HepG2 (cell line): ENCODE measurements at regions not wholly inside any gene's neighbourhood (a gene's known extent, or its start where the extent isn't known, plus 50 kb on each side); places are given as distances from the start of the nearest gene placed in this dataset.

ENCODE experiments used
- ATF7 ChIP-seq, 2 experiments: fragments of 450-650 bp in 1 of 2; sonication (generic) in 1 of 2; formaldehyde crosslinking in 1 of 2; IDR thresholded peaks; 2 replicates each; pipeline versions ENCODE4 v1.4.0 to v1.6.1; 2016 to 2020; ENCODE audit warnings: antibody characterized with exemption in 1 of 2, mild to moderate bottlenecking in 1 of 2, missing genetic modification reagents in 1 of 2
- CBX5 ChIP-seq: sonication (generic); formaldehyde crosslinking; IDR thresholded peaks from 2 replicates; pipeline ENCODE4 v1.4.0; 2020; ENCODE audit warnings: missing genetic modification reagents, borderline replicate concordance
- CEBPG ChIP-seq: IDR thresholded peaks from 2 replicates; pipeline ENCODE4 v1.6.1; 2016
- DZIP1 ChIP-seq: sonication (generic); formaldehyde crosslinking; IDR thresholded peaks from 2 replicates; pipeline ENCODE4 v1.5.0; 2020; ENCODE audit warnings: mild to moderate bottlenecking, missing genetic modification reagents
- ELF4 ChIP-seq: sonication (generic); formaldehyde crosslinking; IDR thresholded peaks from 2 replicates; pipeline ENCODE4 v1.5.0; 2020; ENCODE audit warnings: missing genetic modification reagents, mild to moderate bottlenecking, moderate library complexity, borderline replicate concordance
- ETV5 ChIP-seq: IDR thresholded peaks from 2 replicates; pipeline ENCODE4 v1.6.1; 2018; ENCODE audit warnings: missing biosample characterization, missing genetic modification reagents, inconsistent platforms, borderline replicate concordance
- FOXK2 ChIP-seq: fragments of 450-650 bp; IDR thresholded peaks from 2 replicates; pipeline ENCODE4 v1.6.1; 2016
- HDAC1 ChIP-seq: sonication (generic); formaldehyde crosslinking; IDR thresholded peaks from 2 replicates; pipeline ENCODE4 v1.5.1; 2020; ENCODE audit warnings: mild to moderate bottlenecking, missing genetic modification reagents
- IRF2 ChIP-seq: IDR thresholded peaks from 2 replicates; pipeline ENCODE4 v1.6.1; 2018; ENCODE audit warnings: missing genetic modification reagents, missing compliant biosample characterization
- KAT8 ChIP-seq: IDR thresholded peaks from 2 replicates; pipeline ENCODE4 v1.6.1; 2016; ENCODE audit warnings: missing genetic modification reagents, missing compliant biosample characterization
- MEIS2 ChIP-seq: sonication (generic); formaldehyde crosslinking; IDR thresholded peaks from 2 replicates; pipeline ENCODE4 v1.9.0; 2021; ENCODE audit warnings: mild to moderate bottlenecking, missing genetic modification reagents
- MIXL1 ChIP-seq: IDR thresholded peaks from 2 replicates; pipeline ENCODE4 v1.6.1; 2016
- NR2C2 ChIP-seq: sonication (generic); formaldehyde crosslinking; IDR thresholded peaks from 2 replicates; pipeline ENCODE4 v1.4.0; 2020; ENCODE audit warnings: missing genetic modification reagents, mild to moderate bottlenecking, moderate library complexity, borderline replicate concordance
- PHF5A ChIP-seq: IDR thresholded peaks from one replicate; pipeline ENCODE4 v1.6.1; 2018; ENCODE audit warnings: low read depth, missing genetic modification reagents; ENCODE audit not compliant: unreplicated experiment
- RARA ChIP-seq: IDR thresholded peaks from 2 replicates; pipeline ENCODE4 v1.6.1; 2016; ENCODE audit warnings: missing genetic modification reagents, missing compliant biosample characterization
- SALL1 ChIP-seq: sonication (generic); formaldehyde crosslinking; IDR thresholded peaks from 2 replicates; pipeline ENCODE4 v1.8.0; 2022; ENCODE audit warnings: mild to moderate bottlenecking, missing genetic modification reagents
- YY1 ChIP-seq: IDR thresholded peaks from 2 replicates; pipeline ENCODE4 v1.6.1; 2011; ENCODE audit warnings: low read length, low read depth, moderate library complexity, mild to moderate bottlenecking; ENCODE audit not compliant: insufficient read depth, insufficient replicate concordance
- ZNF12 ChIP-seq: sonication (generic); formaldehyde crosslinking; IDR thresholded peaks from 2 replicates; pipeline ENCODE4 v1.5.0; 2020; ENCODE audit warnings: missing genetic modification reagents
- ZNF207 ChIP-seq: fragments of 450-650 bp; IDR thresholded peaks from 2 replicates; pipeline ENCODE4 v1.6.1; 2016; ENCODE audit warnings: antibody characterized with exemption, borderline replicate concordance
- ZNF280B ChIP-seq: sonication (generic); formaldehyde crosslinking; IDR thresholded peaks from 2 replicates; pipeline ENCODE4 v1.5.0; 2020; ENCODE audit warnings: missing genetic modification reagents, mild to moderate bottlenecking, borderline replicate concordance
- ZNF30 ChIP-seq: sonication (generic); formaldehyde crosslinking; IDR thresholded peaks from 2 replicates; pipeline ENCODE4 v1.5.0; 2020; ENCODE audit warnings: mild to moderate bottlenecking, missing genetic modification reagents
- ZNF414 ChIP-seq: sonication (generic); formaldehyde crosslinking; IDR thresholded peaks from 2 replicates; pipeline ENCODE4 v1.5.0; 2020; ENCODE audit warnings: missing genetic modification reagents
- ZNF720 ChIP-seq: sonication (generic); formaldehyde crosslinking; IDR thresholded peaks from 2 replicates; pipeline ENCODE4 v1.4.0; 2020; ENCODE audit warnings: missing genetic modification reagents
- ZNF781 ChIP-seq: sonication (generic); formaldehyde crosslinking; IDR thresholded peaks from 2 replicates; pipeline ENCODE4 v1.5.1; 2020; ENCODE audit warnings: borderline replicate concordance, mild to moderate bottlenecking, missing genetic modification reagents; ENCODE audit errors: not compliant biosample characterization
- ZNF784 ChIP-seq: sonication (generic); formaldehyde crosslinking; IDR thresholded peaks from 2 replicates; pipeline ENCODE4 v1.5.1; 2020; ENCODE audit warnings: missing genetic modification reagents, mild to moderate bottlenecking, borderline replicate concordance

GRCh38 chr6:157732416-157733161 is 90.5 kb upstream of the SNX9 start (continued):
- no peak; the same call in 1 of the 2 replicates for TF ChIP-seq CEBPG
- TF ChIP-seq NR2C2, result peak; percentile 45; the same call in 1 of the 2 replicates
- TF ChIP-seq ZNF414 (CRISPR knock-in tag), result no peak
- TF ChIP-seq ZNF12 (CRISPR knock-in tag), result peak; percentile 8; the same call in 1 of the 2 replicates
- TF ChIP-seq ZNF30 (CRISPR knock-in tag), result no peak
- no peak for TF ChIP-seq DZIP1
- TF ChIP-seq PHF5A (CRISPR knock-in tag), result no peak
- peak; percentile 80 for TF ChIP-seq RARA (CRISPR knock-in tag)
- peak; percentile 36 for TF ChIP-seq HDAC1 (CRISPR knock-in tag)
- TF ChIP-seq ETV5 (CRISPR knock-in tag), result peak; percentile 45; the same call in 1 of the 2 replicates
- TF ChIP-seq ZNF720 (CRISPR knock-in tag), result no peak
- TF ChIP-seq ZNF280B (CRISPR knock-in tag), result no peak
- TF ChIP-seq ELF4, result 0 out of 2 replicates have a peak, but pooled peaks have one; percentile 34
- TF ChIP-seq ZNF207, result no peak
- TF ChIP-seq FOXK2, result peak; percentile 38; the same call in 1 of the 2 replicates
- TF ChIP-seq ZNF784 (CRISPR knock-in tag), result no peak
- peak; percentile 70; the same call in 1 of the 2 replicates for TF ChIP-seq CBX5 (CRISPR knock-in tag)
- TF ChIP-seq MIXL1, result 0 out of 2 replicates have a peak, but pooled peaks have one; percentile 52
- TF ChIP-seq IRF2 (CRISPR knock-in tag), result 0 out of 2 replicates have a peak, but pooled peaks have one; percentile 13
- TF ChIP-seq SALL1, result peak; percentile 78
- no peak for TF ChIP-seq YY1
- peak; percentile 69 for TF ChIP-seq ZNF781 (CRISPR knock-in tag)
- peak; percentile 6; the same call in 1 of the 2 replicates for TF ChIP-seq ATF7 (IDR thresholded peaks at IDR 0.05)
- no peak for TF ChIP-seq ATF7 (CRISPR knock-in tag; IDR thresholded peaks at IDR 0.05)
- TF ChIP-seq MEIS2 (CRISPR knock-in tag), result peak; percentile 48; the same call in 1 of the 2 replicates
- no peak for TF ChIP-seq KAT8 (CRISPR knock-in tag)
